ENCODE measurements at regions not wholly inside any gene's neighbourhood (a gene's known extent, or its start where the extent isn't known, plus 50 kb on each side); places are given as distances from the start of the nearest gene placed in this dataset.

GRCh38 chr15:70245932-70246622 is 148.4 kb upstream of the TLE3 start:
- no peak for TF ChIP-seq POLR2A (IDR thresholded peaks at IDR 0.05; ENCODE audit: low read depth, low read length)
- TF ChIP-seq POLR2AphosphoS5 (IDR thresholded peaks at IDR 0.05; ENCODE audit: low read depth, low read length): no peak
- no peak for TF ChIP-seq PAX5 (IDR thresholded peaks at IDR 0.05; ENCODE audit: insufficient read depth, low read length, severe bottlenecking)

All from GM12891 (cell line).